GM18508 (cell line): ENCODE measurements at regions not wholly inside any gene's neighbourhood (a gene's known extent, or its start where the extent isn't known, plus 50 kb on each side); places are given as distances from the start of the nearest gene placed in this dataset.

ENCODE experiments used
- ATAC-seq: cut with Tn5 transposase; IDR thresholded peaks from one replicate; pipeline ENCODE4 v1.9.1; 2021; ENCODE audit warnings: moderate number of reproducible peaks; ENCODE audit not compliant: insufficient read depth, unreplicated experiment

DNA sequence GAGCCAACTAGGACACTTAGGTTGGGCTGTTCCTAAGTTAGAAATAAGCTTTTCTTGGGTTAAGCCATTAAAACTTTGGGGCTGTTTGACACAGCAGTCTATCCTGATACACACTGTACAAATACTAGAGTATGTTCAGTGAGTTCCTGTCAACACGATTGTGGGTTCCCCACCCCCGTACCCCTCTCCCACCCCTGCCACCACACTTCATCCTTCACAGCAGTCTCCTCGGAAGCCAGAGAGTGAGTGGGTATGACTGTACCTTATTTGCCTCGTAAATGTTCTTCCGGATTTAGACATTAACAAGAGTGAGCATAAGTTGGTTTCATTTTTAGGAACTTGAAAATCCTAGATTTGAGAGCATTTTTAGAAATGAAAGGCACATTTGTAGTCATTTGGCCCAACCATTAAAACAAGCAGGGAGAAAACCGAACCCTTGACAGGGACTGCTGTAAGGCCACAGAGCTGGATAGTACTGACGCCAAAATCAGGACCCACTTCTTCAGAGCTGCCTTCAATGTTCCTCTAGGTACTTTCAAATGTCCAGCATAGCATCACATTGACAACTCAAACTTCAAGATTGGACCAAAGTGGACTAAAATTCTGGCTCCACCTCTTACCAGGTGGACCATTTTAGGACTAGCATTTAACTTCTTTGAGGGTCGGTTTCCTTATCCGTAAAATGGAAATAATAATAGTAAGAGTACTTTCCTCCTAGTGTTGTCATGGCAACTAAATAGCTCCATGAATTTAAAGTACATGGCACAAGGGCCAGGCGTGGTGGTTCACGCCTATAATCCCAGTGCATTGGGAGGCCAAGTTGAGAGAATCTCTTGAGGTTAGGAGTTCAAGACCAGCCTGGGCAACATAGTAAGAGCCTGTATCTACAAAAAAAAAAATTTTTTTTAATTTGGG, 166.3 kb upstream of the SERTAD2 start:
- peak; percentile 84 for ATAC-seq

DNA sequence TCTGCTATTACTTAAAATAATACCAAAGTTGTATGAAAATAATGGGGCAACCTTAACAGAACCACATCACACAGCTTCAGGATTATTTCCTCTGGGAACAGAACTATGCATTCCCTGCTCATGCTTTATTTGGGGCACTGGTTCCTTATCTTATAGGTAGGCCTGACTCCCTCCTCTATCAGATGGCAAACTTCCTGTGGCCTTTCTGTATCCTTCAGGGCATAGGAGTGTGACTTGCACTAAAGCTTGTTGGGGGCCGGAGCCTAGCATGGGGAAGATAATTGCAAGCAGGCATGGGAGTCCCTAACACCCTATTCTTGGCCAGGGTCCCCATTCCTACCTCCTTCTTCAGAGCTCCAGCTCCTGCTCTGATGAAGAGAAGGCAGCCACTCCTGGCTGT, 167.2 kb upstream of the SERTAD2 start:
- ATAC-seq: no peak

DNA sequence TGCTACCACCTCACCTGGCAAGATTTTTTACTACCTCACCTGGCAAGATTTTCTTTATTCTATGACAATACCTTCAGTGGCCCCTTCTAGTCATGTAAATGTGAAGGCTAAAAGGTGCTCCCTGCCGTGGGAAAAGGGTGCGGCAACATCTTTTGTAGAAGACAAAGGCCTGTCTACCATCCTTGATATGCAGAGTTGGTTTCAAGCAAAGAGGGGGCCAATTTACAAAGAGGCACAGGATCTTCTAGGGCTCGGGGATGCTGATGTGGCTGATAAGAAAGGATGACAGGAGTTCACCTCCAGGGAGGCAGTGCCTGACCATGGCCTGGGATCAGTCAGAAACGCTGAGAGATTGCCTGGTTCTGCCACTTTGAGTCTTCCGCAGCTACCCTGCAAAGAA, 165.4 kb upstream of the SLC1A4 start:
- ATAC-seq: no peak

DNA sequence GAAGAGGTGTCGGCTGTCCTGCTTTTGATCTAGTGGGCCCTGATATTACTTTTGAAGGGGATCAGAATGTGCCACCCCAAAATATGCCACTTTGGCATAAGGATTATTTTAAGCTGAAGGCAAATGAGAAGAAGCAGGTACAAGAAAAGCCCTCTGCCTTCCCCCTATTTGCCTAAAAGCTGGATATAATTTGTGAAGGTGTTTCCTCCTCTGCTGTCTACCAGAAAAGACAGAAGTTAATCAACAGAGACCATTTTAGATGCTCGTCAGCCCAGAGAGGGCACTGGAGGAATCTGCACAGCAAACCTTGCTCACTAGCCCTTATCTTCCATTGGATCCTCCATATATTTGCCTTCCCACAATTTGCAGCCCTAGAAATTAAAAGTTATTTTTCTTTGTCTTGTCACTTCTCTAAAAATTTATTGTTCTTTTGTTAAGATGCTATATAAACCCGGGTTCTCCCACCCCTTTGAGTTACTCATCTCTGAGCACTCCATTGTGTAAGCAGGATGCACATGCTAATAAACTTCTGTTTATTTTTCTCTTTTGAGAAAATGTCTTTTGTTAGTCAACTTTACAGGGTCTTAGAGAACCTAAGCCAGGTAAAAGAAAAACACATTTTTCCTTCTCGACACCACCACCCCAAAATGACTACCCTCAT, 163.2 kb upstream of the SLC1A4 start:
- no peak for ATAC-seq

DNA sequence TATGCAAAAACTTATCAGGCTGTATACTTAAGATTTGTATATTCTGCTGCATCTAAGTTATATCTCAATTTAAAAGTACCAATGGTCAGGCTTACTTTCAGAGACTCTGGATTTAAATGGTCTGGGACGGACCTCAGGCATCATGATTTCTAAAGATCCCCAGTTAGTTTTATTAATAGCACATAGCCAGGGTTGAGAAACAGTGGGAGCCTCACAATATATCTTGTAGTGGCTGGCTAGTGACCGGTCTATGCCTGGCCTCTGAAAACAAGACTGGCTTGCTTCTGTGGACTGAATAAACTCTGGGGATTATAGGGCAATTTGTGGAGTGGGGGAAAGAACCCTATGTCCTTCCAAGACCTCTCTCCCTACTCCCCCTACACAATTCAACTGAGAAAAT, 162.5 kb upstream of the SLC1A4 start:
- ATAC-seq: no peak

DNA sequence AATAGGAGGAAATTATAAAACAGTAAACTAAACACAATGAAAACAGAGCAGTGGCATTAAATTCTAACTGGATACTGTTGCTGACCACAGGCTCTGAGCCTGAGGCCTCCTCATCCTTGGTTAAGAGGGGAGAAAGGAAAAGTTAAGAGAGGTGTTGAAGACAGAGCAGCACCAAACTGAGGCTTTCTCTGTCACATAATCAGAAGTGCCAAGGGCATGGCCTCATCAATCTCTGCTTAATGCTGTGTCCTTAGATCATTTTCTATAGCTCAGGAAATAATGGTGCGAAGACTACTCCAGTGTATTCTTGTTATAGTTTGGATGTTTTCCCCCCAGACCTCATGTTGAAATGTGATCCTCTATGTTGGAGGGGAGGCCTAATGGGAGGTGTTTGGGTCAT, 160.9 kb upstream of the SLC1A4 start:
- no peak for ATAC-seq

DNA sequence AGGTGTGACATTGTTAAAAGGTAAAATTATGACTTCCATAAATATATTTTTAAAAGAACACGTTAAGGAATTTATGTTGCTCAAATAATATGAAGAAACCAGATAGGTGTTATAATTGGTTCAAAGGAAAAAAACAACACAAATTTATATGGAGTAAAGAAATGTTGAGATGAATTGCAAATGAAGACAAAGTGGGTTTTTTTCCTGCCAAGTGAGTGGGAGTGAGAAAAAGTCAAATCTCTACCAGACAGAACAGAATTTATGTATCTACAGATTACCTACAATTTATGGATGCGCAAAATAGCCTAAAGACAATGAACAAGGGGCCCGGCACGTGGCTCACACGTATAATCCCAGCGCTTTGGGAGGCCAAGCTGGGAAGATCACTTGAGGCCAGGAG, 159.7 kb upstream of the SLC1A4 start:
- ATAC-seq: no peak

DNA sequence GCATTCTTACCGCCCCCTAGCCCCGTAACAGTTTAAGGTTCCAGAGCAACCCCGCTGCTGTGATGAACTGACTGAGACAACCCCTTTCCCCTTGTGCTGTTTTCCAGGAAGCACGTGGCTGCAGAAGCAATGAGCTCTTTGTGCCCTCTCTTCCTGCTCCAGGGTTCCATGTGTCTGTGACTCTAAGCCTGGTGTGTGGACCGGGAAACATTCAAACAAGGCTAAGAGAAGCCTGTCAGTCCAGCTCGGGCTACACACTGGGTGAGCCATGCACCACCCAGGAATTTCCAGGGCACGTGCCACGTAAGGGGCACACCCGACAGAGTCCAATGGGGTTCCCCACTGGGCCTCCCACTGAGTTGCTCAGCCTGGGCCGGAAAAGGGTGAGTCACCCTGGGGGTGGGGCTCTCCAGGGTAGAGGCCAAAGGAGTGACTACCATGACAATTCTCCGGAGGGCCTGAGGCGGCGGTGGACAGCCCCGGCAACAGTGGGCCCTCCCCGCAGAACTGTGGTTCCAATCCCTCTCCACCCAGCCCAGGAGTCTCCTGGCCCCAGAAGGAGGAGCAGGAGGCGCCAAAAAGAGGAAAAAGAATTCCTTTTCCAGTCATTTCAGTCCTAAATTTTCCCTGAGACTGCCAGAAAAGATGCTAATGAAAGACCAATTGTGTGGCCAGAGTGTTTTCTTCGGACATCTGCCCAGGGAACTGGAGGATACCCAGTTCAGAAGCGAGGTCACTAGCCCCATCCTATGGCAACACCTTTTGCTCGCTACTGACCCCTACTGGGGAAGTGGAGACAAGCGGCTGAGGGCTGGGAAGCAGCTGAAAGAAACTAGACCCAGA, 157.8 kb upstream of the SLC1A4 start:
- peak; percentile 79 for ATAC-seq

DNA sequence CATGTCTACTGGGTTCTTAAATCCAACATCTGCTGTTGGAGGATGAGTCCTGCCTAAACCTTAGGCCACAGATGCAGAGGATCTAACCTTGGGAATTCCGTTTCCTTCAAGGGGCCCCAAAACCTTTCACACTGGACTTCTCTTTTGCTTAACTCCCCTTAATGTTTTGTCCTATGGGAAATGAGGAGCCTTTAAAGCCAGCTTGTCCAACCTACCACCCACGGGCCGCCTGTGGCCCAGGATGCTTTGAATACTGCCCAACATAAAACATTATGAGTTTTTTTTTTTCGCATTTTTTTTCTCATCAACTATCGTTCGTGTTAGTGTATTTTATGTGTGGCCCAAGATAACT, 157.2 kb upstream of the SLC1A4 start:
- ATAC-seq: no peak

DNA sequence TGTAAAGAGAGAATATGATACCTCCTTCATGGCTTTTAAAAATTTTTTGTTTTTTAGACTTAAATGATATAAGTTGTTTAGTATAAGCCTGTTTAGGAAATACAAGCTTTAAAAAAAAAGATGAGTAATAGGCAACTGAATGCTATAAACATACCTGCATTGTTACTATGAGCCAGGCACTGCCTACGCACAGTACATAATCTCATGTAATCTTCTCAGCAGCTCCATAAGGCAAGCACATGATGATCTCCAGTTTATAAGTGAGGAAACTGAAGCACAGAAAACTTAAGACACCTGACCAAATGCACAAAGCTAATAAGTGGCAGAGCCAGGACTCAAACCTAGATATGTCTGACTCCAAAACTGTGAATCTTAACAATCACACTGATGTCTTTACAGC, 156.3 kb upstream of the SLC1A4 start:
- no peak for ATAC-seq

DNA sequence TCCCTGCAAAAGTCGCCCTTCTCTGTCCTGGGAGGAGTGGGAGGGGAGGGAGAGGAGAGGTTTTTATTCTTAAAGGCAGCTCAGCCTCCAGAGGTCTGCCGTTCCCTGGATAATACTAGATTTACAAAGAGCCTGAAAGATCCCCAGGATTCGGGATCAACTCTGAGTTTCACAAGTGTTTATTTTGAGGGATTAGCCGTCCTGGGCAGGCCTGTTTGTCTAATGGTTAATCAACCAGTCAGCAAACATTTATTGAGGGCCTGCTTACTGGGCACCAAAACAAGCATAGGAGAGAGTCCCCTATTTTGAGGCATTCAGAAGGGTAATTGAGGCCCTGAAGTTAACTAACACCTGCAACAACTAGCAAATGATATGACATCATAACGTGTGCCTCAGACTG, 152.6 kb upstream of the SLC1A4 start:
- no peak for ATAC-seq

DNA sequence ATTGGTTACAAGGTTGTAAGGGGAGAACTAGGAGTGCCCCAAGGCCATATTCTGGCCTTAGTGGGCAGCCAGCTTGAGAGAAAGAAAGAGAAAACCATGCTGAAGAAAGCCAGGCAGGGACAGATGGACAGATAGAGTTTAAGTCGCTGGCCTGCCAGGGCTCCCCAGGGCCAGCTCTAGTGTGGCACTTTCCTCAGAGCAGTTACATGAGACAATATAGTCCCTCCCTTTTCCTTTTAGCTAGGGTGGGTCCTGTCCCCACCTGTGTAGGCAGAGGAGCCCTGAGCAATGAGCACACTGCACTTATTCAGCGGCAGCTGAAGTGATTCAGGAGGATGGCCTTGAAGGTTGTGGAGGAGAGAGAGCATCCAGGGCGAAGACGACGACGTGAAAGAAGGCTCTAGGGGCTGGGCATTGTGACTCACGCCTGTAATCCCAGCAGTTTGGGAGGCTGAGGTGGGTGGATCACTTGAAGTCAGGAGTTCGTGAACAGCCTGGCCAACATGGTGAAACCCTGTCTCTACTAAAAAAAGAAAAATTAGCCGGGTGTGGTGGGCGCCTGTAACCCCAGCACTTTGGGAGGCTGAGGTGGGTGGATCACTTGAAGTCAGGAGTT, 152.0 kb upstream of the SLC1A4 start:
- no peak for ATAC-seq

DNA sequence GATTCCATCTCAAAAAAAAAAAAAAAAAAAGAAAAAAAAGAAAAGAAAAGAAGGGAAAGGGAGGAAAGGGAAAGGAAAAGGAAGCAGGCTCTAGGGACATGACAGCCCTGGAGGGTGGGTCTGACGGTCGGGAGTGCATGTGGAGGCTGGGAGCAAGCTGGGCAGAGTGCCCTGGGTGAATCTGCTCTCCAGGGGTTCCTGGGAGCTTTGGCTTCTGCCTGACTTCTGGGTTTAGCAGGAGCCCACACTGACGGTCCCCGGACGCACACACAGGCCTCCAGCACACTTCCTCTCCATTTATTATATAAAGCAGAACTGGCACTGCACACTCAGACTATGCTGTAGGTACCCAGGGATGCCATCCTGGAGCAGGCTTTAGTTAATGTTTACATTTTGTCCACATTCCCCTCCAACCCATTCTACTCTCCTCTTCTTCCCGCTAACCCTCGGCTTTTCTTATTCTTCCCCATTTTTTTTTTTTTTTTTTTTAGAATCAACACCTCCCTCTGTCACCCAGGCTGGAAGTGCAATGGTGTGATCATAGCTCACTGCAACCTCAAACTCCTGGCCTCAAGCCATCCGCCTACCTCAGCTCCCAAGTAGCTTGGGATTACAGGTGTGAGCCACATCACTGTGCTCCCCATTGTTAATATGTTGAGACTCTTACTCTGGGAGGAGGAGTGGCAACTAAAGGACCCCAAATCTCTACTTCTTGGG, 151.1 kb upstream of the SLC1A4 start:
- ATAC-seq: no peak

DNA sequence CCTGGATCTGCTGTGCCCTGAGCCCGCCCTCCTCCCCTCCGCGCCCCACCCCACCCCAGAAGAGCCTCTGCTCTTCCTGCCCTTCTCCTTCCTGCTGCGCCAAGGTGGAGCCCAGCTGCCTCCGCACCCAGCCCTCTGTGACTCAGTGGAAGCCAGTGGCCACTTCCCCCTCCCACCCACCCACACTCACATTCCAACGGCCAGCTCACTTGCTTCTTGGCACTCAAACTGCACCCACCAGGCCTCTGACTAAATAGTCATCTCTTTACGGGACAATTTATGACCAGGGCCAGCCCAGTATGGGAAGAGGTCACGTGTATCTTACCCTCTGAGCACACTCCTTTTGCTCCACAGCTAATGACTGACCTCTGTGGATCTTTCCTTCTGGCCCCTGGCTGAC, 150.4 kb upstream of the SLC1A4 start:
- no peak for ATAC-seq

DNA sequence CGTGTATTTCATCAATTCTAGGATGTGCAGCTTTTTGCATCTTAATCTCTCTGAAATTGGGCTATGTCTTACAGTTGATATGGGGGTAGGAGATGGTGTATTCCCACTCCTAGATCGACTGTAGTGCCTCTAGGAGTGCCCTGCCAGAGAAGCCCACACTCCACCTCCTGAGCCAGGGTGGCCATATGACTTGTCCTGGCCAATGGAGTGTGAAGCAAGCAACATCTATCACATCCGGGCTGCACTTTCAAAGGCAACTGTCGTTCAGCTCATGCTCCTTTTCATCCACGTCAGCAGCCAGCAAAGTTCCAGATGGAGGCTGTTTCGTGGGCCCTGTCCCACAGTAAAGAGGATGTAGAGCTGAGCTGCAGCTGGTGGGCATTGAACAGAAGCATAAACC, 149.4 kb upstream of the SLC1A4 start:
- ATAC-seq: peak; percentile 68

DNA sequence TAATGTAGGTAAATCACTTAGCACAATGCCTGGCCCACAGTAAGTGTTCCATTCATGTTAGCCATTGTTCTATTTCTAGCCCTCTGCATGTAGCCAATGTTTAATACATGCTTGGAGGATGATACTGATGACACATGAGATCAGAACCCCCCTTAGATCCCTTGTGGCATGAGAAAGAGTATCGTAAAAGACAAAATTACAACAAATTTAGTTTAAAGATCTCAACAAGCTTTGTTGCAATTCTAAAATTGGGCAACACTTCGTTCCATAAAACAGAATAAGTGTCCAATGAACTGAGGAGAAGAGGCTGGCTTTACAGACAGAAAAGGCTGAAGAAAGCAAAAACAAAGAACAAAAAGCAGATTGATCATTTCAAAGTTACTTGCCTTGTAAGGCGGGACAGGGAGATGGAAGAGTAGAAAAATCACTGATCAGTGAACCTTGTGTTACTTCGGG, 148.7 kb upstream of the SLC1A4 start:
- ATAC-seq: no peak

DNA sequence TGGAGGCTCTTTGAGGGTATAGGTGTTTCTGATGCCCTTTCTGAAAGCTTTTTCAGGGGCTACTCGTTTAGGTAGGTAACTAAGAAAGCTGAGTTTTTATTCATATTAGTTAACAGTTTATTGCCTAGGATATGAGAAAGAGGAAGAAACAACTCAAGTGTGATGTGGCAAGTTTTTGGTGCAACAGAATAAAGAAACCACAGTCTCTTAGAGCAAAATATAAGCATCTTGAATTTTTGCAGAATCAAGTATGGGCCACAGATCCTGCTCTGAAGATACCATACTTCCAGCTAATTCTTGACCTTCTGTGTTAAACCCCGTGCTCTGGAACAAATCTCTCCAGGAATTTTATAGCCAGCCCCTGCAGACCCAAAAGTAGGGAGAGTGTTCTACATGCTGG, 147.7 kb upstream of the SLC1A4 start:
- ATAC-seq: no peak

DNA sequence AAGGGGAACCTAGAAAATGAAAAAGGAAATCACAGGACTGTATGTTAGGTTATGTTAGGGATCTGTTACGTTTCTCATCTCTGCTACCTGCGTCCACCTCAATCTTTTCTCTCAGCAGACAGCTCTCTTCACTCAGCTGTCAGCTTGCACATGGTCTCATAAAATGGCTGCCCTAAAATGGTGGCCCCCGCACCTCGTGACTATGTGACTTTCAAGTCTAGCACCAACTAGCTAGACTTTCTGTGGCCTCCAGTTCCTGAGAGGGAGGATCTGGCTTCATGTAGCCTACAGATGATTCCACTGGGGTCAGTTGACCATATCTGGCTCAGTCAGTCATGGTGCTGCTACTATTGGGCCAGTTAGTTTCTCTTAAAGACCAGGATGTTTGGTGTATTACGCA, 147.2 kb upstream of the SLC1A4 start:
- ATAC-seq: no peak

DNA sequence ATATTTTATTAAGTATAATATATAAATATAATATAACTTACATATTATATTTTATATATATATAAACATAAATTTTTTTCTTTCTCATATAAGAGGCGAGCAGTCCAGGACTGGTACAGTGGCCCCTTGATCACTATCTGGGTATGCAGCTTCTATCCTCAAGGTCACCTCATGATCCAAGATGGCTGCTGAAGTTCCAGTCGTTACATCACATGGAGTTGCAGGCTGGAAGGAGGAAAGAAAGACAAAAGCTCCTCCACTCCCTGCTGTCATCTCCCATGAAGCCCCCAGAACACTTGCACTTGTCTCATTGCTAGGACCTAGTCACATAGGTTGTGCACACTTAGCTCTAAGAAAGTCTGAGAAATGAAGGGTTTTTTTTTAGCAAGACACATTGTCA, 145.1 kb upstream of the SLC1A4 start:
- ATAC-seq: no peak
